GM12865 (cell line): ENCODE measurements at regions not wholly inside any gene's neighbourhood (a gene's known extent, or its start where the extent isn't known, plus 50 kb on each side); places are given as distances from the start of the nearest gene placed in this dataset.

Experiments used
- DNase-seq: peaks from one replicate; pipeline ENCODE4 v3.0.0; 2010; ENCODE audit warnings: low read depth
- H3K4me3 ChIP-seq: 2 replicates; pipeline ENCODE4 v1.5.1; 2011; ENCODE audit warnings: mild to moderate bottlenecking, low read depth, low read length, control low read depth
- CTCF ChIP-seq: IDR thresholded peaks from 2 replicates; pipeline ENCODE4 v1.5.1; 2011; ENCODE audit warnings: low read length, control low read depth, low read depth, inconsistent platforms; ENCODE audit not compliant: insufficient read depth; ENCODE audit errors: missing control alignments

GRCh38 chr2:37556256-37556655 lies 115.2 kb downstream of the CDC42EP3 start:
- DNase-seq, result no peak
- no peak for TF ChIP-seq CTCF

GRCh38 chr2:37558623-37559022 lies 112.8 kb downstream of the CDC42EP3 start:
- no peak for TF ChIP-seq CTCF
- peak overlapping the region; percentile 34 for H3K4me3 ChIP-seq
- peak; percentile 85 for DNase-seq

More at GRCh38 chr2:37556256-37556655, 115.2 kb downstream of the CDC42EP3 start:
- peak overlapping the region; percentile 34 for H3K4me3 ChIP-seq

- no peak for TF ChIP-seq CTCF
- no peak for DNase-seq
- H3K4me3 ChIP-seq, result no peak overlapping the region
These were observed 111.1 kb downstream of the CDC42EP3 start for GRCh38 chr2:37560241-37560848.

GRCh38 chr2:37560863-37561614 lies 110.4 kb downstream of the CDC42EP3 start:
- no peak overlapping the region for H3K4me3 ChIP-seq
- no peak for DNase-seq
- no peak for TF ChIP-seq CTCF

GRCh38 chr2:37561615-37562569 lies 109.5 kb downstream of the CDC42EP3 start:
- H3K4me3 ChIP-seq, result no peak overlapping the region
- peak; percentile 82 for DNase-seq
- no peak for TF ChIP-seq CTCF

GRCh38 chr2:37563375-37564015 lies 107.9 kb downstream of the CDC42EP3 start:
- TF ChIP-seq CTCF, result no peak
- no peak overlapping the region for H3K4me3 ChIP-seq
- DNase-seq, result no peak
